HL-60 (cell line): ENCODE measurements at regions not wholly inside any gene's neighbourhood (a gene's known extent, or its start where the extent isn't known, plus 50 kb on each side); places are given as distances from the start of the nearest gene placed in this dataset.

ENCODE experiments used
- GABPA ChIP-seq: IDR thresholded peaks from 2 replicates; pipeline ENCODE4 v1.6.1; 2012; ENCODE audit warnings: low read depth
- POLR2AphosphoS5 ChIP-seq: IDR thresholded peaks from 2 replicates; pipeline ENCODE4 v1.6.1; 2012; ENCODE audit warnings: low read depth
- SPI1 ChIP-seq: IDR thresholded peaks from 2 replicates; pipeline ENCODE4 v1.6.1; 2012; ENCODE audit warnings: low read depth, mild to moderate bottlenecking, borderline replicate concordance
- TF ChIP-seq, protein P1 (sequence below): IDR thresholded peaks from one replicate; pipeline ENCODE4 v1.5.1; 2011; ENCODE audit warnings: low read length, control low read depth, inconsistent platforms; ENCODE audit not compliant: insufficient read depth
- TF ChIP-seq, protein P2 (sequence below): IDR thresholded peaks from 2 replicates; pipeline ENCODE4 v1.6.1; 2012; ENCODE audit warnings: low read depth; ENCODE audit not compliant: insufficient replicate concordance

DNA sequence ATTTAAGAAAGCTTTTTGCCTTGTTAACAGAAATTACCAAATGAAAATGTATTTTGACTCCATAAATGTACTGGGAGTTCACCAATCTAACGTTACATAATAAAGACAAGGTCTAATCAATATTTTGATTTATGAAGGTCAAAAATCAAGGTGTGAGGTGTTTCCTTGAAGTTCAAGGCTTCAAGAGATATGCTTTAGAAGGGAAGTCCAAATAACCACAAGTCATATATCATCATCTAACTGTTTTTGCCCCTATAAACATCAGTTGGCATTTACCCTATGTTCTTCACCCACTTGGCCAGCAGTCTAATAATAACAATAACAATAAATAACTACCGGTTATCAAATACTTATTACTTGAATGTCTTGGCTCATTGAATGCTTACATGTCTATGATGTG, 196.1 kb upstream of the ID2 start:
- TF ChIP-seq, protein P1, sequence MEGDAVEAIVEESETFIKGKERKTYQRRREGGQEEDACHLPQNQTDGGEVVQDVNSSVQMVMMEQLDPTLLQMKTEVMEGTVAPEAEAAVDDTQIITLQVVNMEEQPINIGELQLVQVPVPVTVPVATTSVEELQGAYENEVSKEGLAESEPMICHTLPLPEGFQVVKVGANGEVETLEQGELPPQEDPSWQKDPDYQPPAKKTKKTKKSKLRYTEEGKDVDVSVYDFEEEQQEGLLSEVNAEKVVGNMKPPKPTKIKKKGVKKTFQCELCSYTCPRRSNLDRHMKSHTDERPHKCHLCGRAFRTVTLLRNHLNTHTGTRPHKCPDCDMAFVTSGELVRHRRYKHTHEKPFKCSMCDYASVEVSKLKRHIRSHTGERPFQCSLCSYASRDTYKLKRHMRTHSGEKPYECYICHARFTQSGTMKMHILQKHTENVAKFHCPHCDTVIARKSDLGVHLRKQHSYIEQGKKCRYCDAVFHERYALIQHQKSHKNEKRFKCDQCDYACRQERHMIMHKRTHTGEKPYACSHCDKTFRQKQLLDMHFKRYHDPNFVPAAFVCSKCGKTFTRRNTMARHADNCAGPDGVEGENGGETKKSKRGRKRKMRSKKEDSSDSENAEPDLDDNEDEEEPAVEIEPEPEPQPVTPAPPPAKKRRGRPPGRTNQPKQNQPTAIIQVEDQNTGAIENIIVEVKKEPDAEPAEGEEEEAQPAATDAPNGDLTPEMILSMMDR = no peak
- no peak for TF ChIP-seq POLR2AphosphoS5
- TF ChIP-seq SPI1 = no peak; the same call in 1 of the 2 replicates
- TF ChIP-seq GABPA = no peak
- TF ChIP-seq, protein P2, sequence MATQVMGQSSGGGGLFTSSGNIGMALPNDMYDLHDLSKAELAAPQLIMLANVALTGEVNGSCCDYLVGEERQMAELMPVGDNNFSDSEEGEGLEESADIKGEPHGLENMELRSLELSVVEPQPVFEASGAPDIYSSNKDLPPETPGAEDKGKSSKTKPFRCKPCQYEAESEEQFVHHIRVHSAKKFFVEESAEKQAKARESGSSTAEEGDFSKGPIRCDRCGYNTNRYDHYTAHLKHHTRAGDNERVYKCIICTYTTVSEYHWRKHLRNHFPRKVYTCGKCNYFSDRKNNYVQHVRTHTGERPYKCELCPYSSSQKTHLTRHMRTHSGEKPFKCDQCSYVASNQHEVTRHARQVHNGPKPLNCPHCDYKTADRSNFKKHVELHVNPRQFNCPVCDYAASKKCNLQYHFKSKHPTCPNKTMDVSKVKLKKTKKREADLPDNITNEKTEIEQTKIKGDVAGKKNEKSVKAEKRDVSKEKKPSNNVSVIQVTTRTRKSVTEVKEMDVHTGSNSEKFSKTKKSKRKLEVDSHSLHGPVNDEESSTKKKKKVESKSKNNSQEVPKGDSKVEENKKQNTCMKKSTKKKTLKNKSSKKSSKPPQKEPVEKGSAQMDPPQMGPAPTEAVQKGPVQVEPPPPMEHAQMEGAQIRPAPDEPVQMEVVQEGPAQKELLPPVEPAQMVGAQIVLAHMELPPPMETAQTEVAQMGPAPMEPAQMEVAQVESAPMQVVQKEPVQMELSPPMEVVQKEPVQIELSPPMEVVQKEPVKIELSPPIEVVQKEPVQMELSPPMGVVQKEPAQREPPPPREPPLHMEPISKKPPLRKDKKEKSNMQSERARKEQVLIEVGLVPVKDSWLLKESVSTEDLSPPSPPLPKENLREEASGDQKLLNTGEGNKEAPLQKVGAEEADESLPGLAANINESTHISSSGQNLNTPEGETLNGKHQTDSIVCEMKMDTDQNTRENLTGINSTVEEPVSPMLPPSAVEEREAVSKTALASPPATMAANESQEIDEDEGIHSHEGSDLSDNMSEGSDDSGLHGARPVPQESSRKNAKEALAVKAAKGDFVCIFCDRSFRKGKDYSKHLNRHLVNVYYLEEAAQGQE = no peak
